Neural progenitor cell (in vitro differentiated cells): ENCODE measurements at regions not wholly inside any gene's neighbourhood (a gene's known extent, or its start where the extent isn't known, plus 50 kb on each side); places are given as distances from the start of the nearest gene placed in this dataset.
"Not testable (repeated sequence)": the region's sequence is repeated elsewhere in the genome, so short reads cannot be mapped to it uniquely, and the experiment has no call there.

Source experiments
- CTCF ChIP-seq: fragments of 200-600 bp; sonication (generic); IDR thresholded peaks from 2 replicates; pipeline ENCODE4 v1.5.1; 2017; ENCODE audit warnings: antibody characterized with exemption, mild to moderate bottlenecking
- EZH2 ChIP-seq: fragments of 200-600 bp; sonication (generic); IDR thresholded peaks from 2 replicates; pipeline ENCODE4 v1.6.1; 2017; ENCODE audit warnings: antibody characterized with exemption, mild to moderate bottlenecking, moderate library complexity
- EZH2phosphoT487 ChIP-seq: fragments of 200-600 bp; sonication (generic); IDR thresholded peaks from 2 replicates; pipeline ENCODE4 v1.6.1; 2017; ENCODE audit warnings: antibody characterized with exemption

DNA sequence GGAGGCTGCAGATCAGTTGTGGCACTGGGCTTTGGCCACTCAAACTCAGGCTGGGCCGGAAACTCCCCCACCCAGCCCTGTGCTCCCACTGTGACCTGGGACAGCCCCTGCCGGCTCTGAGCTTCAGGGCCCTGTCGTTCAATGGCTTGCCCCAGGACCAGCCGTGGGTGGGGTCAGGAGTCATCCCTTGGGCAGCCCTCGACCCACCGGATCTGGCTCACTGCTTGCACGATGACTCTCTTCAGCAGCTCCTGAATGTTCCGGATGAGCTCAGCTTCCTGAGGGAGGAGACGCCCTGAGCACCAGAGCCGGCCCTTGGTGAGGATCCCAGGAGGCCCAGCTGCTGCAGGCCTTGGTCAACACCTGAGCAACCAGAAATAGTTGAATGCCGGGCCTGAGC lies 1544.2 kb upstream of the USP9Y start:
- TF ChIP-seq CTCF, EZH2phosphoT487, EZH2: not testable (repeated sequence)
